Fibroblast of peridontal ligament (primary cell): ENCODE measurements at regions not wholly inside any gene's neighbourhood (a gene's known extent, or its start where the extent isn't known, plus 50 kb on each side); places are given as distances from the start of the nearest gene placed in this dataset.

Source experiments
- DNase-seq: peaks from one replicate; pipeline ENCODE4 v3.0.0-alpha.2; 2010; ENCODE audit errors: extremely low read depth

DNA sequence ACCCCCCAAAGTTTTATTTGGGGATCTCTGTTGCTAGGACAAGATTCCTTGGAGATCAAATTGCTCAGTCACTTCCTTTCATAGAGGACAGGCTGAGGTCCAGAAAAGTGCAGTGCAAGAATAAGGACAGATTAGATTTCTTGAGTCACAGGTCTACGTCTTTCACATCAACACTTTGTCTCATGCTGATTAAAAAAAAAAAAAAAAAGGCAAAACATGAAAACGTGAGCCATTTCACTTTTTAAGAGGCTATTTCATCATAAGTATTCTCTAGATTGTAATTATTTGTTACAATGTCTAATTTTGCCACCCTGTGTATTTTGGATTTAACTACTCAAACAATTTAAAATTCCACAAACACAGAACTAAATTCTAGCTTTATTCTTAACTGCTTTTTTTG is 647.0 kb downstream of the TRAM1L1 start:
- DNase-seq, result no peak

DNA sequence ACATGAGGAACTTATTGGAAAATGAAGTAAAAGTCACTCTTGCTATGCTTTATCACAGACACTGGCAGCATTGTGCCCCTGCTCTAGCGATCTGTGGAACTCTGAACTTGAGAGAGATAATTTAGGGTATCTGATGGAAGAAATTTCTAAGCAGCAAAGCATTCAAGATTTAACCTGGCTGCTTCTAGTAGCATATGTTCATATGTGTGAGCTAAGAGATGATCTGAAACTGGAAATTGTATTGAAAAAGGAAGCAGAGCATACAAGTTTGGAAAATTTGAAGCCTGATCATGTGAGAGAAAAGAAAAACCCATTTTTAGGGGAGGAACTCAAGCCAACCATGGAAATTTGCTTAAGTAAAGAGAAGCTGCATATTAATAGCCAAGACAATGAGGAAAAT is 657.7 kb downstream of the TRAM1L1 start:
- DNase-seq, result no peak

GRCh38 chr4:116413222-116413621 is 672.2 kb downstream of the TRAM1L1 start:
- no peak for DNase-seq

- no peak for DNase-seq
Observed at GRCh38 chr4:116401293-116401692, 684.1 kb downstream of the TRAM1L1 start.

DNA sequence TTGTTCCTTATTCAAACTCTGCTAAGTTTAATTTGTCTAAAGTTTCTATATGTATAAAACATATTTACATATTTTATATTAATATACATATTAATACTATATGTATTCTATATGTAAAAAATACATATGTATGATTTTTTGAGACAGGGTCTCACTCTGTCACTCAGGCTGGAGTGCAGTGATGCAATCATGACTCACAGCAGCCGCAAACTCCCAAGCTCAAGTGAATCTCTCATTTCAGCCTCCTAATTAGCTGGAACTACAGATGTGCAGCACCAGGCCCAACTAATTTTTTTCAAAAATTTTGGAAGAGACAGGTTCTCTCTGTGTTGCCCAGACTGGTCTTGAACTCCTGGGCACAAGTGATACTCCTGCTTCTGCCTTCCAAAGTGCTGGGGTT is 684.9 kb downstream of the TRAM1L1 start:
- no peak for DNase-seq

DNA sequence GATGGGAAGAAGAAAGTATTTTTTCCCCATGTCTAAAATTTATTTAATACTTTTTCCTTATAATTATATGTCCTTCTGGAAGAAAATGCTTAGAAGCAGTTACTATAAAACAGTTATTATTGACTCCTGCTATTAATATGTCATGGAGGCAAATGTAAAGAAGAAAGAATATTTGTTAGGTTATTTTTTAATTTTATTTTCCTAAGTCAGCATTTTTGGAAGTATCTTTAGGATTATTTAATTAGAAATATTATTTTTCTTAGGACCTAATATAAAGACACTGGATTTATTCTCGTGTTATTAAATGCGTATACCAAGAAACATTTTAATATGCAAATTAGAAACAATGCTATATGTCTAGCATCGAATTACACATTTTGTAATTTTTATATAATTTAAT is 687.7 kb downstream of the TRAM1L1 start:
- no peak for DNase-seq

DNA sequence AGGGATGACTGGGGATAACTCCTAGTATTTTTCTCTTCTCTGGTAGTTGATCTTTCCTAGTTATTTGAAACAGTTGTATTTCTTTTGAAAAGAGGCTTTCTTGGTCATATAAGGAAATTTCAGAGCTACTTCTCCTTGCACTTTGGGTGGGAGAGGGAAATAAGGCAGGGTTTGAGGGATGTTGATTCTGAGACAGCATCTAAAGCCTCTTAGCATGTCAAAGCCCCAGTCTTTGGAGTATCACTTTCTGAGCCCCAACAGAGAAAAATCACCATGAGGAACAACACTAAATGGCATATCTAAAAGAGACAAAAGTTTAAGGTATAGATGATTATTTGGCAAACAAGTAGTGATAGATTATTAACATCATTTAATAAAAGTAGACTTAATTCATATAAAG is 688.1 kb downstream of the TRAM1L1 start:
- no peak for DNase-seq

GRCh38 chr4:116395408-116395807 is 690.0 kb downstream of the TRAM1L1 start:
- DNase-seq, result no peak

GRCh38 chr4:116391020-116391419 is 694.4 kb downstream of the TRAM1L1 start:
- DNase-seq, result no peak

DNA sequence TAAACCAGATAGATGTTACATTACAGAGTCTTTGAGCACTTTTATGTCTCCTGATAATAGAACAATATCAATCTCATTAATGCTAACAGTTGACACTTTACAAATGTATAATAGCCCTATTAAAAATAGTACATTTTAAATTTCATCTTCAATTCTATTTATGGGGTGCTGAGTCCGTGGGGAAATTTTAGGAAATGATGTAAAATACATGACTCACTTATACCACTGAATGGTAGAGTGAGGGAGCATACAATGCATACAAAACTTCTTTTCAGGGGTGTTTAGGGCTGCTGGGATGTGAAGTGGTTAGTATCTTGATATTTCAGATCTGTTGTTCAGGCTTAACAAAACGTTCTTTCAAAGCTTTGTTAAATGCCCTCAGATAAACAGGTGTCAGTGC is 696.2 kb downstream of the TRAM1L1 start:
- DNase-seq, result no peak

GRCh38 chr4:116387937-116388474 is 697.4 kb downstream of the TRAM1L1 start:
- DNase-seq, result no peak

DNA sequence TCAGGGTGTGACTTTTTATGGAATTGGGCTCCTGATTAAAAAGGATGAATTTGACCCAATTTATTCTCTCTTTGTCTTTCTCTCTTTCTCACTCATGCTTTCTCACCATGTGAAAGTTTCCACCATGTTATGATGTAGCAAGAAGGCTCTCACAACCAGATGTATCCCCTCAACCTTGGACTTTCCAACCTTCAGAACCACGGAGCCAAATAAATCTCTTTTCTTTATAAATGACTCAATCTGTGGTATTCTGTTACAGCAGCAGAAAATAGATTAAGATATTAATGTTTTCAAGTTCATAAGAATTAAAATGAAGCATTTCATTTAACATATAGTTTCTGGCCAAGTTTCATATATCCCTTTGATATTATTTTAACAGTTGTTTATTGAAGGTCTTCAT is 698.5 kb downstream of the TRAM1L1 start:
- no peak for DNase-seq

DNA sequence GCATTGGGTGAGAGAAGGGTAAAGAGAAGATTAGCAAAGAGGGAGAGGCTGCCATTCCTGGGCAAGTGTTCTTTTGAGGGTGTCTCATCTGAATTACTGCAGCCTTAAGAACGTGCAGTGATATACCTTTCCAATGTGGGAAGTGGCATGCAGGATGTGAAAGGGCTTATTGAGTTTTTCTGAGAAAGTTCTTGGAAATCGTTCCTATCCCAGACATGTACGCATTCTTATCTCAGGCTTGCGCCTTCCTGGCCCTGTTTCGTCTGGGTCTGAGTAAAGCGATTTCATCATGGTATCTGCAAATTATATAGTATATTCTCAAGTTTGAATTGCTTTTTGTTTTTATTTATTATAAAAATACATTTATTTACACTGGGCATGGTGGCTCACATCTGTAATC is 699.8 kb downstream of the TRAM1L1 start:
- DNase-seq, result no peak

- no peak for DNase-seq
Observed at GRCh38 chr4:116374815-116375214, 710.6 kb downstream of the TRAM1L1 start.

- no peak for DNase-seq
Observed at GRCh38 chr4:116362583-116362982, 722.8 kb downstream of the TRAM1L1 start.

- no peak for DNase-seq
Observed at GRCh38 chr4:116361790-116362189, 723.6 kb downstream of the TRAM1L1 start.

- peak; percentile 72 for DNase-seq
Observed at GRCh38 chr4:116358633-116359222, 726.6 kb downstream of the TRAM1L1 start.

GRCh38 chr4:116357758-116358157 is 727.6 kb downstream of the TRAM1L1 start:
- no peak for DNase-seq

- no peak for DNase-seq
Observed at GRCh38 chr4:116346750-116347149, 738.6 kb downstream of the TRAM1L1 start.

DNA sequence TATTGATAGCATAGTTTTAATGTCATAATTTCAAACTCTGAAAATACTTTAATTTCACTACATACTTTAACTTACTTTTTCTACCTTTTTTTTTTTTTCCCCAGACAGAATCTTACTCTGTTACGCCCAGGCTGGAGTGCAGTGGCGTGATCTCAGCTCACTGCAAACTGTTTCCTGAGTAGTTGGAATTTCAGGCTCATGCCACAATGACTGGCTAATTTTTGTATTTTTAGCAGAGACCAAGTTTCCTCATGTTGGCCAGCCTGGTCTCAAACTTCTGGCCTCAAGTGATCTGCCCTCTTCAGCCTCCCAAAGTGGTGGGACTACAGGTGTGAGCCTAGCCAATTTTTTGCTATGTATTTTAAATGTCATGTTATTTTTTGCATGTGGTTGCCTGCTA is 741.6 kb downstream of the TRAM1L1 start:
- DNase-seq, result no peak

- DNase-seq, result no peak
Observed at GRCh38 chr4:116342143-116342542, 743.2 kb downstream of the TRAM1L1 start.

GRCh38 chr4:116332508-116332907 is 752.9 kb downstream of the TRAM1L1 start:
- no peak for DNase-seq

DNA sequence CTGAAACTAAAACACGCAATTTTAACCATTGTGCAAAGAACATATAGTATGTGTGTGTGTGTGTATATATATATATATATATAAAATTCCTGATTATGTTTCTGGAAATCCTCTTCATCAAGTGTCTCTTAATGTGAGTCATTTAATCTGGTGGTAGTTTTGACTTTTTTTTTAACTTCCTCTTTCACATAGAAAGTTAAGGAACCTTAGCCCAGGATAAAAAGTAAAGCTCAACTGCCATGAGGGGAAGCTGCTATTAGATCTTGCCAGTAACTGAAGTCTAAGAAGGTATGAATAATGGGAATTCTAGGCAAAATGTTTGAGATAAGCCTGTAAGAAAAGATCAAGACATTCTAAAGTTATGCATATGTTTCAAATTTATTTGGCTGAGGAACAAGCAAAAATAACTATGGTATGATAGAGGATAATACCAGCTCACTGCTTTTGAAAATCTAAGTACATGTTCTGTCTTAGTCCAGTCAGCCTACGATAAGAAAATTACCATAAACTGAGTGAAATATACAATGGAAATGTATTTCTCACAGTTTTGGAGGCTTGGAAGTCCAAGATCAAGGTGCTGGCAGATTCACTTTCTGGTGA is 757.0 kb downstream of the TRAM1L1 start:
- DNase-seq, result no peak

DNA sequence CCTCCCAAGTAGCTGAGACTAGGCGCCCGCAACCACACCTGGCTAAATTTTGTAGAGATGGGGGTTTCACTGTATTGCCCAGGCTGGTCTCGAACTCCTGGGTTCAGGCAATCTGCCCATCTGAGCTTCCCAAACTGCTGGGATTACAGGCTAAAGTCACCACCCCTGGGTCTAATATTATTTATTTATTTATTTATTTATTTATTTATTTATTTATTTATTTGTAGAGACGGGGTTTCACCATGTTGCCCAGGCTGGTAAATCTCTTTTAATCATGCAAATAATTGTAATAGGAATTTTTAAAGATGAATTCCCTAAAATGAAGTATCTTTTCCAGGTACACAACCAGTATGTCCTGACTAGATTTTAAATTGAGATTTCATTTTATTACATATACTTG is 761.8 kb downstream of the TRAM1L1 start:
- DNase-seq, result no peak
